GM18909 (cell line): ENCODE measurements at regions not wholly inside any gene's neighbourhood (a gene's known extent, or its start where the extent isn't known, plus 50 kb on each side); places are given as distances from the start of the nearest gene placed in this dataset.

Source experiments
- ATAC-seq: cut with Tn5 transposase; IDR thresholded peaks from one replicate; pipeline ENCODE4 v1.9.1; 2021; ENCODE audit warnings: mild to moderate bottlenecking; ENCODE audit not compliant: unreplicated experiment, poor library complexity

DNA sequence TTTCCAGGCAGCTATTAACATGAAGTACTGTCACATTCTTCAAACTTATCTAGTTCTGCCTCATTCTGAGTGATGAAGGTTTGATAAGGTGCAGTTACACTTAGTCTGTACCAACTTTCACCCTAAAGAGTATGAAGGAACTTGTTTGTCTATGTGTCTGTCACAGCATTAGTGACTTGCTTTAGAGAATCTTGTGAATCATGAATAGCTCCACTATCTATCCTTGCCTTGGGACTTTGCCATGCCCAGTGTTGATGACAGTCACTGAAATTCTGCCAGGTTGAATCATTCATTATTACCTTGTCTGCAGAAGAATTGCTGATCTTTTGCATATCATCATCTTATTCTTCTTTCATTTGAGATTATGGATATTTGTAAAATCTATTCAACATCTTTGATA lies 50.9 kb upstream of the A1CF start:
- no peak for ATAC-seq

DNA sequence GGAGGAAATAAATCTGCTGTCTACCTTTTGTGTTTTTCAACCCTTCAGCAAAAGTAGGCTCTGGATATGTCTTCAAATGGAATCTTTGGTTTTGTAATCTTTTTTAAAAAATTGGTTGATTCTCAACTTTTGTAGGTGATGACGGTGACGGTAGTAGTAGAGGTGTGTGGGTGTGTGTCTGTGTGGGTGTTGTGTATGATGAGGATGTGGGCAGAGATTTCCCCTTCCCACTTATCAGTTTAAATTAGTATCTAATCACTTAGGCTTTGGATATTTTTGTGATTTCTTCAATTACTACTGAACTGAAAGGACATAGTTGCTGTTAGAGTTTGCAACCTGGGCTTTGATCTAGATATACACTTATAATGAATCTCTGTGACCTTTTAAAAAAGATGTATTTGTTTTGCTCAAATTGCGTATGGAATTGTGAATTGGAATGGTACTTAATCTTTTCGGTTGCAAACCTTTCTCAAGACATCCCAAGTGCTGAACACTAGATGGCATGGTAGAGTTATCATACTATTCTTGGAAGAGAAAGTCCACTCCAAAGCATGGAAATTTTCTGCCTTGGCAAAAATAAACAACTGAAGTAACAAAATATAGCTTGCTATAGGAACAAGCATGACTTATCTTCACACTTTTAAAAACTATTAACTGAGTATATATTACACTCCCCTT lies 51.9 kb upstream of the A1CF start:
- no peak for ATAC-seq

DNA sequence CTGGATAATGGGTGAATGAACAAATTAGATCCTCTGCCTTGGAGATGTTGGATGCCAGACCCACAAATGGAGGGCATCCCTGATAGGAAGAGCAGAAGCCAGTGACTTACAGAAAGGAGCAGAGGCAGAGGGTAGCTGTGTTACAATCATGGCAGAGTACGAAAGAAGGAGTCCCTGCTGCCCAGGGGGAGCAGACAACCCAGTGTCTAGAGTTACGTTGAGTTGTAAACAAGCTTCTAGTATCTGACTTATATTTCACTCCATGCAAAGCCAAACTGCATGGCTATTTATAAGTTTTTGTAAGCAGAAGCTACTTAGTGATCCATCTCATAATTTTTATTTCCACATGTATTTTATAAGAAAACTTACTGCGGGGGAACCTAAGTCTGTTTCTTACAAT lies 56.2 kb upstream of the A1CF start:
- no peak for ATAC-seq

DNA sequence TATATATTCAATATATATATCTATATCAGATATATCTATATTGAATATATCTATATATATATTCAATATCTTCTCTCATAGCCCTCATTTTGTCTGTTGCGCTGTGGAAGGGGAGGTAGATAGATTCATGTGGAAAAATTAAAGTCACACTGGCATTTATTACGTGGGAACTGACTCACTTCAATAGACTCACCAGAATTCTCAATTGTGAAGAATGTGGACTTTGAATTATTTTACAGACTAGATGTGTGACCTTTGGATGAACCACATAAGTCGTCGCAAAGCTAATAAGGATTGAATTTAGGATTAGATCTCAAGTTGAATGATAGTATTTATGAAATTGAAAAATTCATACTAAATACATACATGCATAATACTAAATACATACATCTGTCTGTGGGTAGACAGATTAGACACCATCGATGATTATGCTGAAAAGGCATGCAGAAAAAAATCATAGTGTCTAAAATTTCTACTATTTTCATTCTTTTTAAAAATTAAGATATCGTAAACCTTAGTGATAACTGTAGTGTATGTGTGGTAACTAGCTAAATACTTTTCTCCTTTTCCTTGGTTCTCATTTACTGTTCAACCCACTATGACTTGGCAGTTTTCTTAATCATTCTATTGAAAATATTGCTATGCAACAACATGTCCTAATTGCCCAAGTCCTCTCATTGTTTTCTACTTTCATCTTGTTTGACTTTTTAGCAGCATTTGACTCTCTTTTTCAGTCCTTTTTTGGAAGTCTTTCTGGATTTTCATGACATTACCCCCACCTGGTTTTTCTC lies 61.8 kb upstream of the A1CF start:
- no peak for ATAC-seq

DNA sequence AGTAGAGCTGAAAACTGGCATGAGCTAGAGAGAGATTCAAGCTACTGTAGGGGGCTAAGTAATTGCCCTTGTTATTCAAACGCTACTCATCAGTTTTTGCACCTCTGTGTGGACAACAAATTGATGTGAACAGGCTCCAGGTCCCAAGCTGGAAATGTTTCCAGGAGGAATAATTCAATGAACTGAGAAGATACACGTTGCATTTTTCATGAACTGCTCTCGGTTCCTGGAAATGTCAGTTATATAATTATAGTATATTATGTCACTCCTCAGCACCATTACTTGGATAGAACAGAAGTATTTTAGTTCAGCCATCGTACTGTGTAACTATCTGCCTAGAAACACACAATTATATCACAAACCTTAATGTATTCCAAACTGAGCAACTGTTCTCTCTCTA lies 65.9 kb upstream of the A1CF start:
- no peak for ATAC-seq

DNA sequence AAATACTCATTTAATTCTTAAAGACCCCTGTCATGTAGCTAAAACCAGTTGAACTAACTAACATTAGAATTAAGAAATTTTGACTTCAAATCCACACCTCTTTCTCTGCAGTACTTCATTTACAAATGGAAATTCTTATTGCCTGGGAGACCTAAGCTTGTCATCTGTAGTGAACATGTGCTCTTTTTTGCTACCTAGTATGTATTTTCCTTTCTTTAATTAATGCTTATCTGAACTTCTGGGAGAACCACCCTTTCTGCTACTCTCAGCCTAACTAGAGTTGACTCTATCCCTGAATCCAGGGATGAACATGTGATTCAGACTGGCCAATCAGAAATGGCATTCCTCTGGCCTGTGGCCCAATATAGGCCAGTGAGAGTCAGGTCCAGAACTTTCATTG lies 75.9 kb upstream of the A1CF start:
- ATAC-seq: no peak

DNA sequence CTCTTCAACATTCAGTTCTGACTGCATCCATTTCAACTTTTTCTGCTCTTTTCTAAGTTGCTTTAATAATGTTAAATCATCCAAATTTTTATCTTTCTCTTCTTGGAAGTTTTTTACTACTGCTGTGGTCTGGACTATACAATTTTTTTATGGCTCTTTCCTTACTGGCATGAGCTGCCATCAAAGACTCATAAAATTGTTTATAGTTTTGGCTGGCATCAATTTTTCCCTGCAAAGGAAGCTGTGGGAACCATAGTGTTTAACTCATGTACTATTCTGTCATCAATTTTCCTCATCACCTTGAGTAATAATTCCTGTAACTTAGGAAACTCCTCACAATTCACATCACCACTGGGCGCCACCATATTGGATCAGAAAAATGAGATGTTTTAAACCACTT lies 77.6 kb upstream of the A1CF start:
- no peak for ATAC-seq

DNA sequence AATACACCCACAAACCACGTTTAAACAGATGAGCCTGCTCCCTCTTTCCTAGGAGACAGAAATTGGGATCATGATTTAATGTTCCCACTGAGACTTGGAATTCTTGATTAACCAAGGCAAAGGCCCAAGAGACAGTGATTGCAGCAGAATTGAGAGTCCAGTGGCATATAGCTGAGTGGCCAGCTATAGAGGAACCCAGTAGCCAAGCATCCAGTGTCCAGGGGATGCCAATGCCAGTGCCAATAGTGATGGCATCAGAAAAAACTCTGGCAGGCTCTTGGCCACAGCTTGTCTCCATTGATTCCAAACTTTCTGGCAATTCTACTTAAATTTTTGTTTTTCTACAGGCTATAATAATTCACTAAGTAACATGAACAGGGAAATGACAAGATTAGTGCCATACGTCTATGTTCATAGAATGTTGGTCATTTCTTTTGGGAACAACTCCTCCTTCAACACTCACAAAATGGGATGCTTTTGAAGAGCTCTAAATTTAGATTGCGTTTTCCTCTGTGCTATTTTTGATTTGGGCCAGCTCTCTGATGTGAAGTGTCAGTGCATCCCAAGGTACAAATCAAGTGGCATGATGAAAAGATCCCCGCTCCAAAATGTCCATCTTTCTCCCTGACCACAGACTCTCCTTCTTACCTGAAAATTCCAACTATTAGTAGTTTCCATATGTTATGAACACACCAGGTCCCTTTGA lies 83.1 kb upstream of the A1CF start:
- ATAC-seq: no peak

DNA sequence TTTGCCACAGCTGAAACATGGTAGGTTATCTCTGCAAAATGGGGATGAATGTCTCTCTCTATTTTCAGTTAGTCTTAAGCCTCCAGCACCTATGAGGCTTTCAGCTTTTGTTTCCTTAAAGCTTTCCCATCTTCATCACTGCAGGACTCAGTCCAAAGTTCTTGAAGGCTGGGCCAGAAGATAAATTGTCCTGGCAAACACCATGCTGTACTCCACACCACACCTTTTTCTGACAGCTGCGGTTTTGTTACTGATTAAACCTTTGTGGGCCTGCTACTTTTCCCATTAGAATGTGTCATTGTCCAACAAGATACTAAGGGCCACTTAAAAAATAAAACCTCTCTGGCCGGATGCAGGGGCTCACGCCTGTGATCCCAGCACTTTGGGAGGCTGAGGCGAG lies 87.2 kb upstream of the A1CF start:
- ATAC-seq: no peak

DNA sequence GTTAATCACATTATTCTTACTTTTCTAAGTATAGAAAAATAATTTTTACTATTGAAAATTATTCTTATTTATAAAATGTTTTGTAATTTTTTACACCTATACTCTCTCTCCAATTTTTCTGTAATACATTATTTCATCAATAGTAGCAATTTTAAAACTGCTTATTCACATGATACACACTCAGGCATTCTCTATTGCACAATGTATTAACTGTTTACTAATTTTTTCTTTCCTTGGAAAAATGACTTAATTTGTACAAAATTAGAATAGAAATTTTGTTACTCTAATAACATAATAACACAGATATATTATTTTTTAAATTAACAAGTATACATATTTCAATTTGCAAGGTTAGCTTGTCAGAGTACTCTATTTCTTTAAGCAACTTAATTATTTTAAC lies 92.9 kb upstream of the PRKG1 start:
- no peak for ATAC-seq

DNA sequence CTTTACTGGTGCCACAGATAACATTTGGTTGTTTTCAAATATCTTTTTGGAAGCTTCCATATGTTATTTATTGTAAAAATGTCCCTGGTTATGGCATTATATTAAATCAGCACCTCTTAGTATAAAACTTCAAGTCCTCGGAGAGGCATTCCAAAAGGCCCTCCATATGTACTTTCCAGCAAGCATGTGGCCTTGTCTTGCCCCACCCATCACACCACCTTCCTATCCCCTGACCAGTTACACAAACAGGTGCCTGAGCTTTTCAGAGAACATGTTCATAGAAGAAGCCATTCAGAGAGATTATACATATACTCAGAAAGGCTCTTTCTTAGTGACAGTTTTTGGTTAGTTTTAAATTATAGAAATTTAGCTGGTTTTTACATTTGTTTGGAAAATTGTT lies 92.4 kb upstream of the PRKG1 start:
- no peak for ATAC-seq

DNA sequence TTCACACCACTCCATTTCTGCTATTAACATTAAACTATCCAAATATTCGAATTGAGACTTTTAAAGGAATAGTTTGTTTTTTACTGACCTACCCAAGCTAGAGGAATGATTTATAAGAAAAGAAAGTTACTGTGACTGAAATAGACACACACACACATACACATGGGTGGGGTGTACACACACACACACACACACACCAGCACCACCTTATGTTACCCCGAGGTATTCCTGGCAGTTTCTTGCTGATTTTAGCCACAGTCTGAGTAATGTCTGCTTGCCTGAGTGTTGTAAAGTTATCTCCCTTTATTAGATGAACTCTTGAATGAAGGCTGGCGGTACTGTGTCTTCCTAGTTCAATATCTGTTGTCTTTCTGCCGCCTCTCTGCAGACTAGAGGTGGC lies 91.3 kb upstream of the PRKG1 start:
- no peak for ATAC-seq

DNA sequence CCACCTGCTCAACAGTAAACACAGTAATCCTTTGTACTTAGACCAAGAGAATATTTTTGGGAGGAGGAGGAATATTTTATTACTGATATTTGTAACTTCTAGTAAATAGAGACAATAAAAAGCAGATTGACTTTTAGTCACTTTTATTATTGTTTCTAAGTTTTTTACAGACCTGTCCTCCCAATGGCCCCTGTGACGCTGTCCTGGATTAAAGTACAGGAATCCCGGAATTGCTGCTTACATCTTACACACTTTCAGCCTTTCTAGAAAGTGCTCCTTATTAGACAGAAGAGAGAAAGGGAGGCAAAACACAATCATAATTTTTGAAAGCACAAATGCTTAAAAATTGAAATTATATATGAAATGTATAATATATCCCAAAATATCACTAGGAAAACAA lies 86.4 kb upstream of the PRKG1 start:
- ATAC-seq: no peak

DNA sequence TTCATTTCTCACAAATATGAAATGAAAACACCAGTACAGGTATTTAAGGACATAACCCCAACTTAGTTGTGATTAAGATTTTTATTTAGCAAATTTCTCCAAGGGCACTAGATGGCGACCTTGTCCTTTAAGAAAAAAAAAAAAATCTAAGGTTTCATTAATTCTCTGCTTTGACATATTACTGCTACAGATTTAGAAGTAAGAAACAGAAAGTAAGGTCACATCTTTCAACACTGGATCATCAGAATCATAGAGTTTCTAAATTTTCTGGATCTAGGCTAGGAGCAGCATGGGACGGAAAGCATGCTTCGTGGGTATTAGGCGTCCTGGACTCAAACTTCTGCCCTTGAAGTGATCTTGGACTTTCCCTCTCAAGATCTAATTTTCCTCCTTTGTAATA lies 85.5 kb upstream of the PRKG1 start:
- ATAC-seq: no peak

DNA sequence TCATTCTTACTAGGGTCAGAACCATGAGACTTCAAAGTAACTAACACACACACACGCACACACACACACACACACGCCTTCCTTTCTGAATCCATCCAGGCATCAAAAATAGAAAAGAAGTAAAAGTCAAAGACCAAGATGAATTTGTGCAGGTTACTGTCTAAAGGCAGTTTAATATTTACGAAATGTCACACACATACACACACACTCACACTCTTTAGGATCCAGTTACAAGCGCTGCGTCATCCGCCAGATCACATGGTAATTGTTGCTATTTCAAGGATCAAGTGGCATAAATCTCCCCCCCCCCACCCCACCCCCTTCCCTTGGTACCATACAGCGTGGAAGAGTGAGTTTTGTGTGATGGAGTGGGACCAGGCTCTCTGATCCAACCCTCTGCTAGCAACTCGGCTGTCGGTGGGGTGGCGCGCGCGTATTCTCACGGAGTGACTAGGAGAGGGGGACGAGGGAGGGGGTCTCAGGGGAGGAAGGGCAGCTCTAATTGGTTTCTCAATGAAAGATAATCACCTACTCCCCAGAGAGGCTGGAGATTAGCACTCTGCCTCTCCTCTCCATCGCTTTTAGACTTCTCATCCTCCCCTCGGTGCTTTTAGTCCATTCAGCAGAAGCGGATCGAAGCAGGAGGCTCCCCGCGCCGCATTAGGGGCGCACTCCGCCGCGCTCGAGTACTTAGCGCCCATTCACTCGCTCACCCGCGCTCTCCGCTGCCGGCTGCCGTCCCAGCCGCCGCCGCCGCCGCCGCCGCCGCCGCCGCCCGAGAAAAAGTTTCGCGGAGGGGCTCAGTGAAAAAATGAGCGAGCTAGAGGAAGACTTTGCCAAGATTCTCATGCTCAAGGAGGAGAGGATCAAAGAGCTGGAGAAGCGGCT lies 83.5 kb upstream of the PRKG1 start:
- peak; percentile 46 for ATAC-seq

DNA sequence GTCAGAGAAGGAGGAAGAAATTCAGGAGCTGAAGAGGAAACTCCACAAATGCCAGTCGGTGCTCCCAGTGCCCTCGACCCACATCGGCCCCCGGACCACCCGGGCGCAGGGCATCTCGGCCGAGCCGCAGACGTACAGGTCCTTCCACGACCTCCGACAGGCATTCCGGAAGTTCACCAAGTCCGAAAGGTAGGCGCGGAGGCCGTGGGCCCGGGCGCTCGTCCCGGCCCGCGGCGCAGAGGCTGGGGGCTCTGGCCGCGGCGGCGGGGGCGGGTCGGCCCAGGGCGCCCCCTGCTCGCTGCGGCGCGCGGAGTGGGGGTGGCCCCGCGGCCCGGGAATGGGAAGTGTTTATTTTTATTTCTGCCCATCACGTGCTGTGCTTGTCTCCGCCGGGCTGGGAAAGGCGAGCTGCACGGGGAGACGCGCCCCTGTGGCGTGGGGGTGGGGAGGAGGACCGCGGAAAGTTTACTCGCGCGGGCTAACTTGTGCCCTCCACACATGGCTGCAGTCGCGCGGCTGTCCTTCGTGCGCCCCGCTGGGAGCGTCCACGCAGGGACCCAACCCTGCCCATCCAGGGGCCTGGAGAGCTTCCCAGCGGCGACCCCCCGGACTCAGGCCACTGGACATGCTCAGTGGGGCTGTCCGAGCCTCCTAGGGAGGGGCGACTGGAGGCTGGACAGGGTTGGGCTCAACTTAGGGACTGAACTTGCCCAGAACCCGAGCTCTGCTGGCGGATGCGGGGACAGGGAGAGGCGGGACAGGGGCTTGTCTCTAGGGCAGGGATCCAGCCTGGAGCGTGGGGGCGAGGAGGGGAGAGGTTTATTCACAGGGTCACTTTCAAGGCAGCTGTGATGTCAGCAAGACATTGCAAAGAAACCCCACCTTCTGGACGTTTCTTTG lies 82.6 kb upstream of the PRKG1 start:
- ATAC-seq: peak; percentile 40

DNA sequence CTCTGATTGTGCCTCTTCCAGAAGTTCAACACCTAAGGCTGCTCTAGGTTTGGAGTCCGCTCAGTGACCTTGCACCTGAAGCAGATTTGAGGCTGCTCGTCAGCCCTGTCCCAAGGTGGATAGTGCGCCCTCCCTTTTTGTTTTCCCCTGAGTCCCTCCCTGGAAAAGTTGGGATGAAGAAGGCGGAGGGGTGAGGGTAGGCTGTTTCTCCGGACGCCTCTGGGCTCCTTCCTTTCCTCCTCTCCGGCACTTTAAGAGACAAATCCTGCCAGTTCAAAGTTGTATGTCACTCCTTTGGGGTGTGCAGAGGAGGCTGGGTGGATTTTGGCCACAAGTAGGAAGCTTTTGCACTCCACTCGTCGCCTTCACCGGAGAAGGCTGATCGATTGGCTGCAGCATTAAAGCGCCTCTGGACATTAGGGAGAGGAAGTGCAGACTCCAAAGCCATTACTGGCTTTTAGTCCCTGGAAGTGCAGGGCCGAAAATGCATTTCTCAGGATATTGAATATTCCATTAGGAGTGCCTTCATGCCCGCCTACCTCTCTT lies 81.9 kb upstream of the PRKG1 start:
- no peak for ATAC-seq

DNA sequence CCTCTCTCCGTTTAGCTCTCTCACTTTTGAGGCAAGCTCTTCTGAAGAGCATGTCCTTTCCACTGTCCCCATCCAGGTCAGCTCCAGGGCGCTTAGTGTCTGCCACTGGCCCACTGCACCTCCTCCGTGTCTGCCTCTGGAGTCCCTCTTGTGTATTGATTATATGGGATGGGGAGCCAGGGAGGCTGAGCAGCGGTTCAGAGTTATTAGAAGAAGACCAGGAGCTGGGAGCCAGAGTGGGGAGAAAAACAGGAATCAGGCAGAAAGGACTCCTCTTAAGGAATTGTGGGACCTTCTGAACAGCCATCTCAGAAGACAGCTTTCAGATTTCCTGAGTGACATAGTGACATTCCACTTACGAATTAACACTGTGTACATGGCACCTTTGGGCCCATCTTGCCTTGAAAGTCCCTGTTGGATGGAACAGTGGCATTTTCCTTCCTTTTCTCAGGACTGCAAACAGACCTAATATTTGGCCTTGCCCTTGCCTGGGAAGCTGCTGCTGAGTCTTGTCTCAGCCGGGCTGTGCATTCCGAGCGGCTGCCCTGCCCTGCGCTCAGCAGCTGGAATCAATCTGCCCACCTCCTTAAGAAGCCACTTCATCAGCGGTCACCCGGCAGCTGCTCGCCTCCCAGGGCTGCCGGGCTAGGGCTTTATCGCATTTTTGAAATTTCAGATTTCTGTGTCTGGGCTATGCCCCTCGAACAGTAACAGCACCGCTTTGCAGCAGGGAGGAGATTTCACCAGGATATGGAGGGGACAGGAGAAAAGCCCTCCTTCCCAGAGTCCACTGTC lies 81.1 kb upstream of the PRKG1 start:
- ATAC-seq: no peak
